K562 (cell line): ENCODE measurements at regions not wholly inside any gene's neighbourhood (a gene's known extent, or its start where the extent isn't known, plus 50 kb on each side); places are given as distances from the start of the nearest gene placed in this dataset.

ENCODE experiments used
- DDX20 ChIP-seq: fragments of 450-650 bp; IDR thresholded peaks from 2 replicates; pipeline ENCODE4 v1.6.1; 2016; ENCODE audit warnings: missing genetic modification characterization, low read depth, mild to moderate bottlenecking, missing compliant biosample characterization, moderate library complexity
- GABPA ChIP-seq: fragments of 200-800 bp; sonication (Bioruptor generic); conservative IDR thresholded peaks from 2 replicates; pipeline ENCODE4 v1.6.1; 2016; ENCODE audit warnings: low read depth, missing genetic modification characterization, missing compliant biosample characterization
- MTA2 ChIP-seq: fragments of 450-650 bp; IDR thresholded peaks from 2 replicates; pipeline ENCODE4 v1.6.1; 2016; ENCODE audit warnings: low read depth
- NR2F6 ChIP-seq: fragments of 450-650 bp; formaldehyde crosslinking; IDR thresholded peaks from 2 replicates; pipeline ENCODE4 v1.4.0; 2020; ENCODE audit warnings: mild to moderate bottlenecking
- POLR3G ChIP-seq: IDR thresholded peaks from 2 replicates; pipeline ENCODE4 v1.6.1; 2011; ENCODE audit not compliant: insufficient read length, insufficient replicate concordance; ENCODE audit errors: extremely low read depth
- RCOR1 ChIP-seq, 2 experiments: IDR thresholded peaks; 2 replicates each; pipeline ENCODE4 v1.6.1; 2012; ENCODE audit warnings: low read depth in 2 of 2, low read length in 2 of 2, borderline replicate concordance in 1 of 2, improper control_type of control experiment in 1 of 2
- STAT5B ChIP-seq: fragments of 250-450 bp; sonication (Bioruptor Pico); IDR thresholded peaks from 2 replicates; pipeline ENCODE4 v1.8.0; 2021; ENCODE audit warnings: mild to moderate bottlenecking, inconsistent platforms
- U2AF2 ChIP-seq: fragments of 200-400 bp; formaldehyde crosslinking; optimal IDR thresholded peaks from 2 replicates; pipeline ENCODE3; 2017; ENCODE audit warnings: low read depth, mild to moderate bottlenecking, low read length
- ZNF124 ChIP-seq: sonication (generic); formaldehyde crosslinking; IDR thresholded peaks from 2 replicates; pipeline ENCODE4 v1.8.1; 2022; ENCODE audit warnings: missing genetic modification reagents
- TF ChIP-seq, protein P1 (sequence below): sonication (generic); formaldehyde crosslinking; IDR thresholded peaks from 2 replicates; pipeline ENCODE4 v1.9.0; 2022; ENCODE audit warnings: mild to moderate bottlenecking, missing genetic modification reagents
- TF ChIP-seq, protein P2 (sequence below), 3 experiments: IDR thresholded peaks in 2 of 3; conservative IDR thresholded peaks in 1 of 3; 2 replicates each; pipeline ENCODE4 v1.5.1; 2011 to 2012; ENCODE audit warnings: low read length in 3 of 3, mild to moderate bottlenecking in 3 of 3, control low read depth in 2 of 3, improper control_type of control experiment in 1 of 3, inconsistent platforms in 1 of 3, low read depth in 1 of 3, mixed read lengths in 1 of 3, moderate library complexity in 1 of 3; ENCODE audit not compliant: insufficient read depth in 2 of 3
- TF ChIP-seq, protein P3 (sequence below): fragments of 150-350 bp; conservative IDR thresholded peaks from 2 replicates; pipeline ENCODE4 v1.6.1; 2014; ENCODE audit warnings: low read length
- TF ChIP-seq, protein P4 (sequence below): sonication (generic); formaldehyde crosslinking; IDR thresholded peaks from 2 replicates; pipeline ENCODE4 v1.9.0; 2022; ENCODE audit warnings: mild to moderate bottlenecking, missing genetic modification reagents

DNA sequence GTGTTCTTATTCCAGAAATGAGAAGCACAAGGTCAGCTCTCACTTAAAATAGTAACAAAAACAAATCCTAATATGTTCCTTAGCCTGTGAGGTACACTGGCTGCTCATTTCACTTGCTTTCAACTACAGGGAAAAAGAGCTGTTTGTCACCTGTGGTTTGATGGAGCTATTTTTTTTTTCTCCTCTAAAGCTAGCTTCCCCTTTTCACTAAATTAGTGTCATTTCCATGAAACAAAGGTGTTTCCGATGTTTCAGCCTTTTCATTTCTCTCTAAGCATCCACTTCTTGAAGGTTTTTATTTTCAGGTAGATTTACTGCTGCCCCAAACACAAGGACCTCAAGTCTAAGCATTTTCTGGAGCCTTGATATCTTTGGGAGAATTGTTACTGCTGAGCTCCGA, 148.6 kb downstream of the RBMX2 start:
- TF ChIP-seq, protein P1, sequence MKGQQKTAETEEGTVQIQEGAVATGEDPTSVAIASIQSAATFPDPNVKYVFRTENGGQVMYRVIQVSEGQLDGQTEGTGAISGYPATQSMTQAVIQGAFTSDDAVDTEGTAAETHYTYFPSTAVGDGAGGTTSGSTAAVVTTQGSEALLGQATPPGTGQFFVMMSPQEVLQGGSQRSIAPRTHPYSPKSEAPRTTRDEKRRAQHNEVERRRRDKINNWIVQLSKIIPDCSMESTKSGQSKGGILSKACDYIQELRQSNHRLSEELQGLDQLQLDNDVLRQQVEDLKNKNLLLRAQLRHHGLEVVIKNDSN (CRISPR knock-in tag) = no peak
- no peak for TF ChIP-seq RCOR1 (IDR thresholded peaks at IDR 0.05; ENCODE audit: borderline replicate concordance in 1 of 2, low read depth in 2 of 2, low read length in 2 of 2)
- TF ChIP-seq GABPA (tag) = no peak
- no peak for TF ChIP-seq STAT5B (CRISPR knock-in tag)
- TF ChIP-seq POLR3G = no peak
- no peak for TF ChIP-seq ZNF124 (CRISPR knock-in tag)
- TF ChIP-seq U2AF2 = no peak
- TF ChIP-seq, protein P2, sequence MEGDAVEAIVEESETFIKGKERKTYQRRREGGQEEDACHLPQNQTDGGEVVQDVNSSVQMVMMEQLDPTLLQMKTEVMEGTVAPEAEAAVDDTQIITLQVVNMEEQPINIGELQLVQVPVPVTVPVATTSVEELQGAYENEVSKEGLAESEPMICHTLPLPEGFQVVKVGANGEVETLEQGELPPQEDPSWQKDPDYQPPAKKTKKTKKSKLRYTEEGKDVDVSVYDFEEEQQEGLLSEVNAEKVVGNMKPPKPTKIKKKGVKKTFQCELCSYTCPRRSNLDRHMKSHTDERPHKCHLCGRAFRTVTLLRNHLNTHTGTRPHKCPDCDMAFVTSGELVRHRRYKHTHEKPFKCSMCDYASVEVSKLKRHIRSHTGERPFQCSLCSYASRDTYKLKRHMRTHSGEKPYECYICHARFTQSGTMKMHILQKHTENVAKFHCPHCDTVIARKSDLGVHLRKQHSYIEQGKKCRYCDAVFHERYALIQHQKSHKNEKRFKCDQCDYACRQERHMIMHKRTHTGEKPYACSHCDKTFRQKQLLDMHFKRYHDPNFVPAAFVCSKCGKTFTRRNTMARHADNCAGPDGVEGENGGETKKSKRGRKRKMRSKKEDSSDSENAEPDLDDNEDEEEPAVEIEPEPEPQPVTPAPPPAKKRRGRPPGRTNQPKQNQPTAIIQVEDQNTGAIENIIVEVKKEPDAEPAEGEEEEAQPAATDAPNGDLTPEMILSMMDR (IDR thresholded peaks at IDR 0.05 in 2 of 3, conservative IDR thresholded peaks at IDR 0.05 in 1 of 3; ENCODE audit: insufficient read depth in 2 of 3, low read depth in 1 of 3, low read length in 3 of 3) = no peak
- TF ChIP-seq MTA2 = no peak
- TF ChIP-seq, protein P3, sequence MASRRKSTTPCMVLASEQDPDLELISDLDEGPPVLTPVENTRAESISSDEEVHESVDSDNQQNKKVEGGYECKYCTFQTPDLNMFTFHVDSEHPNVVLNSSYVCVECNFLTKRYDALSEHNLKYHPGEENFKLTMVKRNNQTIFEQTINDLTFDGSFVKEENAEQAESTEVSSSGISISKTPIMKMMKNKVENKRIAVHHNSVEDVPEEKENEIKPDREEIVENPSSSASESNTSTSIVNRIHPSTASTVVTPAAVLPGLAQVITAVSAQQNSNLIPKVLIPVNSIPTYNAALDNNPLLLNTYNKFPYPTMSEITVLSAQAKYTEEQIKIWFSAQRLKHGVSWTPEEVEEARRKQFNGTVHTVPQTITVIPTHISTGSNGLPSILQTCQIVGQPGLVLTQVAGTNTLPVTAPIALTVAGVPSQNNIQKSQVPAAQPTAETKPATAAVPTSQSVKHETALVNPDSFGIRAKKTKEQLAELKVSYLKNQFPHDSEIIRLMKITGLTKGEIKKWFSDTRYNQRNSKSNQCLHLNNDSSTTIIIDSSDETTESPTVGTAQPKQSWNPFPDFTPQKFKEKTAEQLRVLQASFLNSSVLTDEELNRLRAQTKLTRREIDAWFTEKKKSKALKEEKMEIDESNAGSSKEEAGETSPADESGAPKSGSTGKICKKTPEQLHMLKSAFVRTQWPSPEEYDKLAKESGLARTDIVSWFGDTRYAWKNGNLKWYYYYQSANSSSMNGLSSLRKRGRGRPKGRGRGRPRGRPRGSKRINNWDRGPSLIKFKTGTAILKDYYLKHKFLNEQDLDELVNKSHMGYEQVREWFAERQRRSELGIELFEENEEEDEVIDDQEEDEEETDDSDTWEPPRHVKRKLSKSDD = no peak
- TF ChIP-seq, protein P4, sequence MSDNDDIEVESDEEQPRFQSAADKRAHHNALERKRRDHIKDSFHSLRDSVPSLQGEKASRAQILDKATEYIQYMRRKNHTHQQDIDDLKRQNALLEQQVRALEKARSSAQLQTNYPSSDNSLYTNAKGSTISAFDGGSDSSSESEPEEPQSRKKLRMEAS = no peak
- no peak for TF ChIP-seq NR2F6 (CRISPR knock-in tag)
- TF ChIP-seq DDX20 (tag) = no peak
